Fibroblast of lung (primary cell): ENCODE measurements at regions not wholly inside any gene's neighbourhood (a gene's known extent, or its start where the extent isn't known, plus 50 kb on each side); places are given as distances from the start of the nearest gene placed in this dataset.
"Not testable (repeated sequence)": the region's sequence is repeated elsewhere in the genome, so short reads cannot be mapped to it uniquely, and the experiment has no call there.

ENCODE experiments used
- DNase-seq, 2 donors: peaks; one replicate each; pipeline versions ENCODE4 v3.0.0 to v3.0.0-alpha.2; 2010; ENCODE audit warnings: low read depth in 2 of 2
- H2AFZ ChIP-seq: 2 replicates; pipeline ENCODE4 v1.5.1; 2012; ENCODE audit warnings: low read length, control low read depth, inconsistent platforms
- H3K27ac ChIP-seq: 2 replicates; pipeline ENCODE4 v1.5.1; 2011; ENCODE audit warnings: low read length, control low read depth; ENCODE audit not compliant: insufficient read depth
- H3K27me3 ChIP-seq: 2 replicates; pipeline ENCODE4 v1.5.1; 2011; ENCODE audit warnings: mild to moderate bottlenecking, low read length; ENCODE audit not compliant: control insufficient read depth, insufficient read depth
- H3K36me3 ChIP-seq: 2 replicates; pipeline ENCODE4 v1.5.1; 2011; ENCODE audit warnings: low read length; ENCODE audit not compliant: control insufficient read depth, insufficient read depth
- H3K4me1 ChIP-seq: 2 replicates; pipeline ENCODE4 v1.5.1; 2011; ENCODE audit warnings: low read length; ENCODE audit not compliant: control insufficient read depth, insufficient read depth; ENCODE audit errors: extremely low read depth
- H3K4me2 ChIP-seq: 2 replicates; pipeline ENCODE4 v1.5.1; 2011; ENCODE audit warnings: low read length, control low read depth; ENCODE audit not compliant: insufficient read depth; ENCODE audit errors: extremely low read depth
- H3K4me3 ChIP-seq, 4 experiments: fragments of 200-600 bp in 1 of 4; sonication (generic) in 1 of 4; replicated peaks in 1 of 4; 2 replicates each; pipeline ENCODE4 v1.5.1; 2011 to 2016; ENCODE audit warnings: low read length in 4 of 4, low read depth in 3 of 4, mild to moderate bottlenecking in 3 of 4, control low read depth in 2 of 4, inconsistent platforms in 1 of 4, mixed read lengths in 1 of 4; ENCODE audit not compliant: insufficient read depth in 1 of 4; ENCODE audit errors: control extremely low read depth in 1 of 4
- H3K79me2 ChIP-seq: 2 replicates; pipeline ENCODE4 v1.5.1; 2012; ENCODE audit warnings: mild to moderate bottlenecking, low read length, inconsistent platforms; ENCODE audit not compliant: control insufficient read depth, insufficient read depth
- H3K9ac ChIP-seq: 2 replicates; pipeline ENCODE4 v1.5.1; 2011; ENCODE audit warnings: mild to moderate bottlenecking, low read length, control low read depth; ENCODE audit not compliant: insufficient read depth
- H3K9me3 ChIP-seq: 2 replicates; pipeline ENCODE4 v1.5.1; 2012; ENCODE audit warnings: low read depth, low read length; ENCODE audit not compliant: control insufficient read depth, insufficient read depth
- H4K20me1 ChIP-seq: 2 replicates; pipeline ENCODE4 v1.5.1; 2011; ENCODE audit warnings: low read length; ENCODE audit not compliant: control insufficient read depth, insufficient read depth; ENCODE audit errors: extremely low read depth
- EZH2 ChIP-seq: IDR thresholded peaks from 2 replicates; pipeline ENCODE4 v1.5.1; 2012; ENCODE audit warnings: low read length, control low read depth, mild to moderate bottlenecking; ENCODE audit errors: missing control alignments
- TF ChIP-seq, protein P1 (sequence below), 2 donors: IDR thresholded peaks in 1 of 2; conservative IDR thresholded peaks in 1 of 2; 1 replicate in 1 of 2; 2 replicates in 1 of 2; pipeline ENCODE4 v1.5.1; 2011 to 2012; ENCODE audit warnings: low read length in 2 of 2, control low read depth in 1 of 2, inconsistent platforms in 1 of 2, low read depth in 1 of 2, mild to moderate bottlenecking in 1 of 2

- no peaks in the 10 kb centered on the region for H3K27me3 ChIP-seq
- no peak for TF ChIP-seq EZH2
- TF ChIP-seq, protein P1, sequence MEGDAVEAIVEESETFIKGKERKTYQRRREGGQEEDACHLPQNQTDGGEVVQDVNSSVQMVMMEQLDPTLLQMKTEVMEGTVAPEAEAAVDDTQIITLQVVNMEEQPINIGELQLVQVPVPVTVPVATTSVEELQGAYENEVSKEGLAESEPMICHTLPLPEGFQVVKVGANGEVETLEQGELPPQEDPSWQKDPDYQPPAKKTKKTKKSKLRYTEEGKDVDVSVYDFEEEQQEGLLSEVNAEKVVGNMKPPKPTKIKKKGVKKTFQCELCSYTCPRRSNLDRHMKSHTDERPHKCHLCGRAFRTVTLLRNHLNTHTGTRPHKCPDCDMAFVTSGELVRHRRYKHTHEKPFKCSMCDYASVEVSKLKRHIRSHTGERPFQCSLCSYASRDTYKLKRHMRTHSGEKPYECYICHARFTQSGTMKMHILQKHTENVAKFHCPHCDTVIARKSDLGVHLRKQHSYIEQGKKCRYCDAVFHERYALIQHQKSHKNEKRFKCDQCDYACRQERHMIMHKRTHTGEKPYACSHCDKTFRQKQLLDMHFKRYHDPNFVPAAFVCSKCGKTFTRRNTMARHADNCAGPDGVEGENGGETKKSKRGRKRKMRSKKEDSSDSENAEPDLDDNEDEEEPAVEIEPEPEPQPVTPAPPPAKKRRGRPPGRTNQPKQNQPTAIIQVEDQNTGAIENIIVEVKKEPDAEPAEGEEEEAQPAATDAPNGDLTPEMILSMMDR (conservative IDR thresholded peaks at IDR 0.05 in 1 of 2, IDR thresholded peaks at IDR 0.05 in 1 of 2; ENCODE audit: low read depth in 1 of 2, low read length in 2 of 2), result no peak
- DNase-seq, result peak in 1 of 2 donors; percentile 7
- no peak overlapping the region for H2AFZ ChIP-seq
- no peaks in the 10 kb centered on the region for H3K36me3 ChIP-seq
- no peaks in the 10 kb centered on the region for H3K79me2 ChIP-seq
- no peak overlapping the region for H3K4me3 ChIP-seq
- H3K4me2 ChIP-seq, result no peak overlapping the region
- H4K20me1 ChIP-seq, result no peaks in the 10 kb centered on the region
- no peak overlapping the region for H3K27ac ChIP-seq
- H3K9me3 ChIP-seq, result no peaks in the 10 kb centered on the region
- no peak overlapping the region for H3K9ac ChIP-seq
- H3K4me1 ChIP-seq, result no peaks in the 10 kb centered on the region
Measured at GRCh38 chr7:13757841-13758240, 231.6 kb downstream of the ETV1 start.

DNA sequence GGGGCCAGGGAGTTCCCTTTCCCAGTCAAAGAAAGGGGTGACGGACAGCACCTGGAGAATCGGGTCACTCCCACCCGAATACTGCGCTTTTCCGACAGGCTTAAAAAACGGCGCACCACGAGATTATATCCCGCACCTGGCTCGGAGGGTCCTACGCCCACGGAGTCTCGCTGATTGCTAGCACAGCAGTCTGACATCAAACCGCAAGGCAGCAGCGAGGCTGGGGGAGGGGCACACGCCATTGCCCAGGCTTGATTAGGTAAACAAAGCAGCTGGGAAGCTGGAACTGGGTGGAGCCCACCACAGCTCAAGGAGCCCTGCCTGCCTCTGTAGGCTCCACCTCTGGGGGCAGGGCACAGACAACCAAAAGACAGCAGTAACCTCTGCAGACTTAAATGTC lies 223.6 kb downstream of the ETV1 start:
- not testable (repeated sequence) for H2AFZ ChIP-seq, H3K4me3 ChIP-seq, H3K79me2 ChIP-seq, DNase-seq, H3K27me3 ChIP-seq, H3K9me3 ChIP-seq, H3K9ac ChIP-seq, H3K27ac ChIP-seq, H3K36me3 ChIP-seq, H3K4me2 ChIP-seq, H3K4me1 ChIP-seq, H4K20me1 ChIP-seq

DNA sequence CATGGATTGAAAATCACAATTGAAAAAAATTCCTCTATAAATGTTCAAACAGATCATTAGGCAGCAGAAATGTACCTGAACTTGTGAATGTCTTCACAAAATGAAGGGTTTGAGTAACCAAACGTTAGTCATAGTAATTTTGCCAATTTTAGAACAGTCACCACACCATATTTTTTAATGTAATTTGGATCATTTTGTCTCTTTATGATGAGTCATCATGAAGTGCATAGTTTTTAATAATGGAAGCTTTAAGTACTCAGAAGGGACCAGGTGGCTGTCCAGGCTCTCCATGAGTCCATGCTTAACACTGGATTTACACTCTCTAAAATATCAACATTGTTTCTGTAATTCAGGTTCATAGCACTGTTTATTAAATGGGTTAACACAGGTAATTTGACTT lies 219.2 kb downstream of the ETV1 start:
- H3K4me1 ChIP-seq, result no peaks in the 10 kb centered on the region
- no peaks in the 10 kb centered on the region for H3K36me3 ChIP-seq
- no peak overlapping the region for H2AFZ ChIP-seq
- DNase-seq, result peak; percentile 29 to 37
- no peaks in the 10 kb centered on the region for H3K27me3 ChIP-seq
- no peak overlapping the region for H3K4me2 ChIP-seq
- no peak overlapping the region for H3K27ac ChIP-seq
- no peak overlapping the region for H3K4me3 ChIP-seq
- no peaks in the 10 kb centered on the region for H4K20me1 ChIP-seq
- no peak overlapping the region for H3K9ac ChIP-seq
- no peaks in the 10 kb centered on the region for H3K9me3 ChIP-seq
- no peaks in the 10 kb centered on the region for H3K79me2 ChIP-seq
- TF ChIP-seq, protein P1 (conservative IDR thresholded peaks at IDR 0.05 in 1 of 2, IDR thresholded peaks at IDR 0.05 in 1 of 2; ENCODE audit: low read depth in 1 of 2, low read length in 2 of 2), result no peak
- TF ChIP-seq EZH2, result no peak
